22Rv1 (cell line): ENCODE measurements at regions not wholly inside any gene's neighbourhood (a gene's known extent, or its start where the extent isn't known, plus 50 kb on each side); places are given as distances from the start of the nearest gene placed in this dataset.

Source experiments
- CTCF ChIP-seq: fragments of 450-650 bp; IDR thresholded peaks from 2 replicates; pipeline ENCODE4 v1.5.1; 2017; ENCODE audit warnings: mild to moderate bottlenecking
- ZFX ChIP-seq: fragments of 450-650 bp; IDR thresholded peaks from 2 replicates; pipeline ENCODE4 v1.6.1; 2017; ENCODE audit warnings: antibody characterized with exemption, borderline replicate concordance

DNA sequence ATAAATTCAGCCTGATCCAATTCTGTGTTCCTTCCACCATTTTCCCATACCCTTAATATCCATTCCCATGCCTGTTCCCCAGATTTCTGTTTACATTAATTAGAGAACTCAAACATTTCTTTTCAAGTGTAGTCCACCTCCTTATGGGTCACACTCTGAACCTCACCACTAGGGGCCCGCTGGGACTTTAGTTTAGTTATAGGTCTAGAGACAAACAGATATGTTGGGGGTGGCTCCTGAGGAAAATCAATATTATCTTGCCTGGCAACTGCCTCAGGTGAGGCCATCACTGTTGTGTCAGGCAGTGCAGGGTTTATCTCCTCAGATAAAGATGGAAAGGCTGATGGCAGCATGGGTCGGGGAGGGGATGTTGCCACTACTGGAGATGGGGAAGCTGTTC, 72.8 kb downstream of the CLDN1 start:
- TF ChIP-seq CTCF (no peak), ZFX (no peak)
